Tibial nerve (tissue), 3 donors: ENCODE measurements at regions not wholly inside any gene's neighbourhood (a gene's known extent, or its start where the extent isn't known, plus 50 kb on each side); places are given as distances from the start of the nearest gene placed in this dataset.
"Not testable (repeated sequence)": the region's sequence is repeated elsewhere in the genome, so short reads cannot be mapped to it uniquely, and the experiment has no call there.

Source experiments
- POLR2A ChIP-seq, 2 donors: fragments of 450-650 bp; IDR thresholded peaks; one replicate each; pipeline ENCODE4 v1.6.1; 2017; ENCODE audit warnings: antibody characterized with exemption in 2 of 2, mild to moderate bottlenecking in 2 of 2, moderate library complexity in 2 of 2
- TF ChIP-seq, protein P1 (sequence below), 5 experiments: fragments of 200-600 bp in 3 of 5; fragments of 450-650 bp in 2 of 5; sonication (generic) in 3 of 5; IDR thresholded peaks; one replicate each; pipeline ENCODE4 v1.5.1; 2016 to 2019; ENCODE audit warnings: antibody characterized with exemption in 5 of 5, mild to moderate bottlenecking in 3 of 5, moderate library complexity in 2 of 5

DNA sequence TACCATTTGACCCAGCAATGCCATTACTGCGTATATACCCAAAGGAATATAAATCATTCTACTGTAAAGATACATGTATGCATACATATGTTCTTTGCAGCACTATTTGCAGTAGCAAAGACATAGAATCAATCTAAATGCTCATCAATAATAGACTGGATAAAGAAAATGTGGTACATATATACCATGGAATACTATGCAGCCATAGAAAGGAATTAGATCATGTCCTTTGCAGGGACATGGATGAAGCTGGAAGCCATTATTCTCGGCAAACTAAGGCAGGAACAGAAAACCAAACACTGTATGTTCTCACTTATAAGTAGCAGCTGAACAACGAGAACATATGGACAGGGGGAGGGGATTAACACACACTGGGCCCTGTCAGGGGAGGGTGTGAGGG is 54.8 kb upstream of the ZNF30 start:
- TF ChIP-seq, protein P1, sequence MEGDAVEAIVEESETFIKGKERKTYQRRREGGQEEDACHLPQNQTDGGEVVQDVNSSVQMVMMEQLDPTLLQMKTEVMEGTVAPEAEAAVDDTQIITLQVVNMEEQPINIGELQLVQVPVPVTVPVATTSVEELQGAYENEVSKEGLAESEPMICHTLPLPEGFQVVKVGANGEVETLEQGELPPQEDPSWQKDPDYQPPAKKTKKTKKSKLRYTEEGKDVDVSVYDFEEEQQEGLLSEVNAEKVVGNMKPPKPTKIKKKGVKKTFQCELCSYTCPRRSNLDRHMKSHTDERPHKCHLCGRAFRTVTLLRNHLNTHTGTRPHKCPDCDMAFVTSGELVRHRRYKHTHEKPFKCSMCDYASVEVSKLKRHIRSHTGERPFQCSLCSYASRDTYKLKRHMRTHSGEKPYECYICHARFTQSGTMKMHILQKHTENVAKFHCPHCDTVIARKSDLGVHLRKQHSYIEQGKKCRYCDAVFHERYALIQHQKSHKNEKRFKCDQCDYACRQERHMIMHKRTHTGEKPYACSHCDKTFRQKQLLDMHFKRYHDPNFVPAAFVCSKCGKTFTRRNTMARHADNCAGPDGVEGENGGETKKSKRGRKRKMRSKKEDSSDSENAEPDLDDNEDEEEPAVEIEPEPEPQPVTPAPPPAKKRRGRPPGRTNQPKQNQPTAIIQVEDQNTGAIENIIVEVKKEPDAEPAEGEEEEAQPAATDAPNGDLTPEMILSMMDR (IDR thresholded peaks at IDR 0.05): not testable (repeated sequence)
- TF ChIP-seq POLR2A (IDR thresholded peaks at IDR 0.05): not testable (repeated sequence)
